ENCODE measurements at regions not wholly inside any gene's neighbourhood (a gene's known extent, or its start where the extent isn't known, plus 50 kb on each side); places are given as distances from the start of the nearest gene placed in this dataset.

DNA sequence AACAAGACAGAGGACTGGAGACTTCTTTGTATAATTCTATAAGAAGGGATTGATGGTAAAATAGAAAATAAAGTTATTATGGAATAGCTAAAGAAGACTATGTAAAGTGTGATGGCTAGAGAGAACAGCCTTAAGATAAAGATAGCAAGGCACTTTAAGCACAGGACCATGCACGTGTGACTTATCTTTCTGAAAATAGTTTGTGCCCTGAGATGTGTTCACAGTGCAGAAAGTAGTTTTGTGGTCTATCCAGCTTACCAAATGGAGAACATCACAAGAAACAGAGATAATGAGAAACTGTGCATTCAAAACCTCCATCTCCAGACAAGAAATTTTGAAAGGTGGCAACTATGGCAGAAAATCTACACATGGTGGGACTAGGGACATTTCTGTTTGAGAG is 213.3 kb downstream of the PARM1 start:
- H3K4me3 ChIP-seq (ENCODE audit: low read depth, low read length, poor library complexity, severe bottlenecking), result no peak overlapping the region
- TF ChIP-seq, protein P1, sequence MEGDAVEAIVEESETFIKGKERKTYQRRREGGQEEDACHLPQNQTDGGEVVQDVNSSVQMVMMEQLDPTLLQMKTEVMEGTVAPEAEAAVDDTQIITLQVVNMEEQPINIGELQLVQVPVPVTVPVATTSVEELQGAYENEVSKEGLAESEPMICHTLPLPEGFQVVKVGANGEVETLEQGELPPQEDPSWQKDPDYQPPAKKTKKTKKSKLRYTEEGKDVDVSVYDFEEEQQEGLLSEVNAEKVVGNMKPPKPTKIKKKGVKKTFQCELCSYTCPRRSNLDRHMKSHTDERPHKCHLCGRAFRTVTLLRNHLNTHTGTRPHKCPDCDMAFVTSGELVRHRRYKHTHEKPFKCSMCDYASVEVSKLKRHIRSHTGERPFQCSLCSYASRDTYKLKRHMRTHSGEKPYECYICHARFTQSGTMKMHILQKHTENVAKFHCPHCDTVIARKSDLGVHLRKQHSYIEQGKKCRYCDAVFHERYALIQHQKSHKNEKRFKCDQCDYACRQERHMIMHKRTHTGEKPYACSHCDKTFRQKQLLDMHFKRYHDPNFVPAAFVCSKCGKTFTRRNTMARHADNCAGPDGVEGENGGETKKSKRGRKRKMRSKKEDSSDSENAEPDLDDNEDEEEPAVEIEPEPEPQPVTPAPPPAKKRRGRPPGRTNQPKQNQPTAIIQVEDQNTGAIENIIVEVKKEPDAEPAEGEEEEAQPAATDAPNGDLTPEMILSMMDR (IDR thresholded peaks at IDR 0.05; ENCODE audit: low read length), result no peak
- TF ChIP-seq EZH2 (IDR thresholded peaks at IDR 0.05; ENCODE audit: borderline replicate concordance, low read length), result no peak
- no peak overlapping the region for H2AFZ ChIP-seq (ENCODE audit: low read length)
- H3K36me3 ChIP-seq (ENCODE audit: insufficient read depth, low read length), result no peaks in the 10 kb centered on the region
- H3K27ac ChIP-seq (ENCODE audit: low read depth, low read length, poor library complexity, severe bottlenecking), result no peak overlapping the region
- no peaks in the 10 kb centered on the region for H3F3A ChIP-seq (ENCODE audit: insufficient read depth, low read length)
- no peaks in the 10 kb centered on the region for H3K9me3 ChIP-seq (ENCODE audit: low read length)
- no peaks in the 10 kb centered on the region for H4K20me1 ChIP-seq (ENCODE audit: insufficient read depth, low read length)
- H3K27me3 ChIP-seq (ENCODE audit: insufficient read depth, low read length), result no peaks in the 10 kb centered on the region
- no peaks in the 10 kb centered on the region for H3K79me2 ChIP-seq (ENCODE audit: insufficient read depth, low read length)
- no peak overlapping the region for H3K9ac ChIP-seq (ENCODE audit: low read length)
- no peaks in the 10 kb centered on the region for H3K4me1 ChIP-seq (ENCODE audit: insufficient read depth, low read length, severe bottlenecking)
- H3K9me2 ChIP-seq (ENCODE audit: low read depth, low read length), result no peaks in the 10 kb centered on the region
- H3K4me2 ChIP-seq (ENCODE audit: low read length), result no peak overlapping the region

GRCh38 chr4:75144475-75144874 is 211.6 kb downstream of the PARM1 start:
- Histone ChIP-seq H3K27ac (ENCODE audit: low read depth, low read length, poor library complexity, severe bottlenecking) (no peak overlapping the region), H3F3A (ENCODE audit: insufficient read depth, low read length) (no peaks in the 10 kb centered on the region), H3K4me2 (ENCODE audit: low read length) (no peak overlapping the region), H3K9me2 (ENCODE audit: low read depth, low read length) (no peaks in the 10 kb centered on the region), H3K36me3 (ENCODE audit: insufficient read depth, low read length) (no peaks in the 10 kb centered on the region), H3K4me3 (ENCODE audit: low read depth, low read length, poor library complexity, severe bottlenecking) (no peak overlapping the region), H3K4me1 (ENCODE audit: insufficient read depth, low read length, severe bottlenecking) (no peaks in the 10 kb centered on the region), H3K27me3 (ENCODE audit: insufficient read depth, low read length) (no peaks in the 10 kb centered on the region), H4K20me1 (ENCODE audit: insufficient read depth, low read length) (no peaks in the 10 kb centered on the region), H3K79me2 (ENCODE audit: insufficient read depth, low read length) (no peaks in the 10 kb centered on the region), H3K9me3 (ENCODE audit: low read length) (no peaks in the 10 kb centered on the region), H3K9ac (ENCODE audit: low read length) (no peak overlapping the region), H2AFZ (ENCODE audit: low read length) (no peak overlapping the region)
- no peak for TF ChIP-seq EZH2 (IDR thresholded peaks at IDR 0.05; ENCODE audit: borderline replicate concordance, low read length)
- TF ChIP-seq, protein P1 (IDR thresholded peaks at IDR 0.05; ENCODE audit: low read length), result no peak

DNA sequence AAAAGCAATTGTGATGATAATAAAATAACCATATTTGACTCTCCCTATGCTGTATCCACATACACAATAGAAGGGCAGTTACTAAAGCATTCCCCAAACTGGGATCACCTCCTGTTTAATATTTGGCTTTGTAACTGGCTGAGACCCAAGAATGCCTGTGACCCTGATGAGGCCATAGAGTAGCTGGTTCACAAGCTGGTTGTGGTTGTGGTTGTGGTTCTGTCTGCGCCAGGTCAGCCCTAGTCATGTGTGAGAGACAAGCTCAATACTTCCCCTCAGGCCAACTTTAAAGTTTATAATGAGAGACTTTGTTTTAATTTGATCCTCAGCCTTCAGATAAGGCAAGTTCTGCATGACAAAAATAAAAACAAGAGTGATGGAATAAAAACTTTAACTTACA is 209.9 kb downstream of the PARM1 start:
- H3K9ac ChIP-seq (ENCODE audit: low read length), result no peak overlapping the region
- H3K4me2 ChIP-seq (ENCODE audit: low read length), result no peak overlapping the region
- H3K4me3 ChIP-seq (ENCODE audit: low read depth, low read length, poor library complexity, severe bottlenecking), result no peak overlapping the region
- H4K20me1 ChIP-seq (ENCODE audit: insufficient read depth, low read length), result no peaks in the 10 kb centered on the region
- no peaks in the 10 kb centered on the region for H3K36me3 ChIP-seq (ENCODE audit: insufficient read depth, low read length)
- H3K9me2 ChIP-seq (ENCODE audit: low read depth, low read length), result no peaks in the 10 kb centered on the region
- H3F3A ChIP-seq (ENCODE audit: insufficient read depth, low read length), result no peaks in the 10 kb centered on the region
- no peaks in the 10 kb centered on the region for H3K4me1 ChIP-seq (ENCODE audit: insufficient read depth, low read length, severe bottlenecking)
- TF ChIP-seq, protein P1 (IDR thresholded peaks at IDR 0.05; ENCODE audit: low read length), result no peak
- TF ChIP-seq EZH2 (IDR thresholded peaks at IDR 0.05; ENCODE audit: borderline replicate concordance, low read length), result no peak
- H3K79me2 ChIP-seq (ENCODE audit: insufficient read depth, low read length), result no peaks in the 10 kb centered on the region
- H2AFZ ChIP-seq (ENCODE audit: low read length), result no peak overlapping the region
- H3K27ac ChIP-seq (ENCODE audit: low read depth, low read length, poor library complexity, severe bottlenecking), result no peak overlapping the region
- H3K27me3 ChIP-seq (ENCODE audit: insufficient read depth, low read length), result no peaks in the 10 kb centered on the region
- H3K9me3 ChIP-seq (ENCODE audit: low read length), result no peaks in the 10 kb centered on the region
